OCI-LY7 (cell line): ENCODE measurements at regions not wholly inside any gene's neighbourhood (a gene's known extent, or its start where the extent isn't known, plus 50 kb on each side); places are given as distances from the start of the nearest gene placed in this dataset.

Experiments
- BruUV-seq: library from RNA; stranded (reverse); fragments of 400-500 nt; replicated peaks from 2 replicates; lab custom pipeline; 2021; lab: Mats Ljungman, UMichigan
- CTCF ChIA-PET: fragments of 300-600 bp; sonication (Branson Sonifier 250); formaldehyde crosslinking; loops from one replicate; lab custom pipeline; 2022; ENCODE audit warnings: antibody characterized with exemption; ENCODE audit not compliant: unreplicated experiment; lab: Charles Lee
- POLR2A ChIA-PET: fragments of 300-600 bp; sonication (Branson Sonifier 250); formaldehyde crosslinking; loops from one replicate; lab custom pipeline; 2022; ENCODE audit warnings: antibody characterized with exemption; lab: Charles Lee
- DNase-seq: peaks from one replicate; pipeline ENCODE4 v3.0.0-alpha.2; 2015; ENCODE audit warnings: low spot score
- H2AFZ ChIP-seq: fragments of 200-600 bp; sonication (generic), shearing (Covaris generic); 2 replicates; pipeline ENCODE4 v1.6.1; 2014; ENCODE audit warnings: mild to moderate bottlenecking, antibody characterized with exemption, low read length, moderate library complexity
- H3K27ac ChIP-seq: fragments of 200-600 bp; sonication (generic); 2 replicates; pipeline ENCODE4 v1.5.1; 2014; ENCODE audit warnings: mixed run types, low read depth, mild to moderate bottlenecking, moderate library complexity, low read length, inconsistent platforms; ENCODE audit not compliant: poor library complexity, severe bottlenecking
- H3K36me3 ChIP-seq: fragments of 200-600 bp; sonication (generic); 2 replicates; pipeline ENCODE4 v1.6.1; 2014; ENCODE audit warnings: mild to moderate bottlenecking, antibody characterized with exemption, low read length, moderate library complexity, mixed read lengths; ENCODE audit not compliant: insufficient read depth
- H3K4me1 ChIP-seq: fragments of 200-600 bp; sonication (generic); 2 replicates; pipeline ENCODE4 v1.5.1; 2014; ENCODE audit warnings: mild to moderate bottlenecking, low read length; ENCODE audit not compliant: insufficient read depth, poor library complexity, severe bottlenecking
- H3K4me2 ChIP-seq: fragments of 200-600 bp; sonication (generic); 2 replicates; pipeline ENCODE4 v1.6.1; 2014; ENCODE audit warnings: mild to moderate bottlenecking, low read length
- H3K4me3 ChIP-seq: fragments of 200-600 bp; sonication (generic); 2 replicates; pipeline ENCODE4 v1.5.1; 2014; ENCODE audit warnings: mild to moderate bottlenecking, low read depth, low read length; ENCODE audit not compliant: poor library complexity, severe bottlenecking
- H3K79me2 ChIP-seq: fragments of 200-600 bp; sonication (generic); 2 replicates; pipeline ENCODE4 v1.6.1; 2016; ENCODE audit warnings: low read depth, mild to moderate bottlenecking, low read length, moderate library complexity, mixed read lengths; ENCODE audit not compliant: insufficient read depth
- H3K9me2 ChIP-seq: fragments of 200-600 bp; sonication (generic); 2 replicates; pipeline ENCODE4 v1.6.1; 2016; ENCODE audit warnings: mild to moderate bottlenecking, low read length, mixed read lengths; ENCODE audit not compliant: insufficient read depth
- H3K9me3 ChIP-seq: fragments of 200-600 bp; sonication (generic); 2 replicates; pipeline ENCODE4 v1.6.1; 2014; ENCODE audit warnings: mild to moderate bottlenecking, mixed run types, low read length, mixed read lengths
- H4K20me1 ChIP-seq: fragments of 200-600 bp; sonication (generic); 2 replicates; pipeline ENCODE4 v1.6.1; 2014; ENCODE audit warnings: mild to moderate bottlenecking, antibody characterized with exemption, low read length, moderate library complexity, mixed read lengths; ENCODE audit not compliant: insufficient read depth
- CTCF ChIP-seq: fragments of 200-600 bp; sonication (generic); conservative IDR thresholded peaks from 2 replicates; pipeline ENCODE4 v1.5.1; 2014; ENCODE audit warnings: mild to moderate bottlenecking, antibody characterized with exemption, low read length, moderate library complexity, mixed read lengths
- EZH2phosphoT487 ChIP-seq: fragments of 200-600 bp; sonication (generic); IDR thresholded peaks from 2 replicates; pipeline ENCODE4 v1.6.1; 2018; ENCODE audit warnings: low read depth, borderline replicate concordance, mild to moderate bottlenecking, mixed run types, antibody characterized with exemption, low read length, moderate library complexity, mixed read lengths
- intact Hi-C: fragments of 100-400 bp; cut with micrococcal nuclease; formaldehyde crosslinking; loops from one replicate; pipeline ENCODE4 v1.10.0; 2022; ENCODE audit not compliant: unreplicated experiment

GRCh38 chr13:50149214-50149613 is 134.0 kb downstream of the KCNRG start:
- Histone ChIP-seq H3K9me2 (no peaks in the 10 kb centered on the region), H3K79me2 (no peaks in the 10 kb centered on the region), H3K4me1 (peaks cover 52% of the 10 kb centered on the region), H4K20me1 (no peaks in the 10 kb centered on the region), H3K27ac (no peak overlapping the region), H3K4me3 (no peak overlapping the region), H2AFZ (no peak overlapping the region), H3K4me2 (no peak overlapping the region), H3K9me3 (no peaks in the 10 kb centered on the region), H3K36me3 (no peaks in the 10 kb centered on the region)
- CTCF ChIA-PET, result interaction anchor here (1.2 kb wide), 1 partner anchor 11 kb away, joined by 5 read pairs; no protein-coding TSS in a partner anchor
- TF ChIP-seq EZH2phosphoT487 (no peak), CTCF (no peak)
- POLR2A ChIA-PET, result interaction anchor here (0.6 to 2.1 kb wide), 4 partner anchors 13 to 114 kb away, joined by 3 to 8 read pairs (median 3); no protein-coding TSS in a partner anchor
- no peak for DNase-seq
- intact Hi-C loops, result no loop called here
- no TSS peak for BruUV-seq

- Histone ChIP-seq H4K20me1 (no peaks in the 10 kb centered on the region), H3K4me1 (peaks cover 45% of the 10 kb centered on the region), H3K36me3 (no peaks in the 10 kb centered on the region), H3K79me2 (no peaks in the 10 kb centered on the region), H3K9me3 (no peaks in the 10 kb centered on the region), H3K4me2 (no peak overlapping the region), H3K9me2 (no peaks in the 10 kb centered on the region), H3K27ac (no peak overlapping the region), H2AFZ (peak overlapping the region; percentile 61; the same call in 1 of the 2 replicates), H3K4me3 (no peak overlapping the region)
- DNase-seq, result no peak
- intact Hi-C loops, result no loop called here
- POLR2A ChIA-PET, result interaction anchor here (0.5 to 2.1 kb wide), 7 partner anchors 10 to 861 kb away, joined by 3 to 8 read pairs (median 3); no protein-coding TSS in a partner anchor
- TF ChIP-seq EZH2phosphoT487, result no peak
- no peak for TF ChIP-seq CTCF
- no TSS peak for BruUV-seq
- CTCF ChIA-PET, result interaction anchor here (1.2 kb wide), 1 partner anchor 11 kb away, joined by 5 read pairs; no protein-coding TSS in a partner anchor
Measured at GRCh38 chr13:50149932-50150331, 134.7 kb downstream of the KCNRG start.

- CTCF ChIA-PET, result no interaction called here
- TF ChIP-seq EZH2phosphoT487 (no peak), CTCF (no peak)
- Histone ChIP-seq H2AFZ (peak overlapping the region; percentile 87), H3K4me1 (peaks cover 49% of the 10 kb centered on the region), H3K4me2 (peak overlapping the region; percentile 67), H3K9me3 (no peaks in the 10 kb centered on the region), H3K79me2 (no peaks in the 10 kb centered on the region), H3K4me3 (peak overlapping the region; percentile 52), H3K27ac (peak overlapping the region; percentile 79), H4K20me1 (no peaks in the 10 kb centered on the region), H3K9me2 (no peaks in the 10 kb centered on the region), H3K36me3 (no peaks in the 10 kb centered on the region)
- intact Hi-C loops, result loop anchor here (2.0 kb wide), 2 partner anchors 21 to 67 kb away; no protein-coding TSS in a partner anchor
- no TSS peak for BruUV-seq
- peak; percentile 37 for DNase-seq
- POLR2A ChIA-PET, result interaction anchor here (1.2 to 2.3 kb wide), 3 partner anchors 16 to 740 kb away, joined by 3 to 8 read pairs (median 4); no protein-coding TSS in a partner anchor
Measured at GRCh38 chr13:50152224-50152623, 137.0 kb downstream of the KCNRG start.
